Keratinocyte (primary cell): ENCODE measurements at regions not wholly inside any gene's neighbourhood (a gene's known extent, or its start where the extent isn't known, plus 50 kb on each side); places are given as distances from the start of the nearest gene placed in this dataset.

Experiments used
- CTCF ChIP-seq, 3 experiments: IDR thresholded peaks in 1 of 3; conservative IDR thresholded peaks in 1 of 3; optimal IDR thresholded peaks in 1 of 3; 2 replicates in 2 of 3; 3 replicates in 1 of 3; pipeline versions ENCODE3 to v1.5.1; 2011; ENCODE audit warnings: low read length in 3 of 3, mild to moderate bottlenecking in 3 of 3, moderate library complexity in 2 of 3, control low read depth in 1 of 3, inconsistent platforms in 1 of 3; ENCODE audit not compliant: insufficient read depth in 2 of 3; ENCODE audit errors: extremely low read depth in 1 of 3
- EZH2 ChIP-seq: IDR thresholded peaks from one replicate; pipeline ENCODE4 v1.6.1; 2012; ENCODE audit warnings: inconsistent platforms, mild to moderate bottlenecking, low read length, moderate library complexity

GRCh38 chr7:40946549-40946948, 756.3 kb downstream of the INHBA start:
- TF ChIP-seq CTCF (optimal IDR thresholded peaks at IDR 0.05 in 1 of 3, IDR thresholded peaks at IDR 0.05 in 1 of 3, conservative IDR thresholded peaks at IDR 0.05 in 1 of 3; ENCODE audit: extremely low read depth in 1 of 3, insufficient read depth in 2 of 3, low read length in 3 of 3) = no peak
- TF ChIP-seq EZH2 = no peak
